Psoas muscle (tissue), 7 donors: ENCODE measurements at regions not wholly inside any gene's neighbourhood (a gene's known extent, or its start where the extent isn't known, plus 50 kb on each side); places are given as distances from the start of the nearest gene placed in this dataset.

Experiments used
- ATAC-seq, 4 donors: fragments of 200-7000 bp; cut with Tn5 transposase; one replicate each; pipeline ENCODE4 v1.9.1; 2020; ENCODE audit warnings: moderate library complexity in 3 of 4, mild to moderate bottlenecking in 2 of 4
- DNase-seq, 2 donors: peaks; one replicate each; pipeline ENCODE4 v3.0.0-alpha.2; 2020
- H3K27ac ChIP-seq: fragments of 200-600 bp; one replicate; pipeline ENCODE4 v1.8.0; 2022
- H3K27me3 ChIP-seq, 3 donors: fragments of 200-600 bp in 1 of 3; one replicate each; pipeline versions ENCODE4 v1.6.1 to v1.8.0; 2013 to 2022; ENCODE audit warnings: low read length in 2 of 3, mild to moderate bottlenecking in 2 of 3, moderate library complexity in 1 of 3; ENCODE audit not compliant: insufficient read depth in 3 of 3
- H3K36me3 ChIP-seq, 2 donors: fragments of 200-600 bp in 1 of 2; one replicate each; pipeline versions ENCODE4 v1.6.1 to v1.8.0; 2013 to 2022; ENCODE audit warnings: low read depth in 1 of 2, mild to moderate bottlenecking in 1 of 2, moderate library complexity in 1 of 2; ENCODE audit not compliant: insufficient read depth in 1 of 2
- H3K4me1 ChIP-seq: fragments of 200-600 bp; one replicate; pipeline ENCODE4 v1.8.0; 2022
- H3K4me3 ChIP-seq: fragments of 200-600 bp; one replicate; pipeline ENCODE4 v1.8.0; 2022; ENCODE audit warnings: mild to moderate bottlenecking
- H3K9me3 ChIP-seq: fragments of 200-600 bp; one replicate; pipeline ENCODE4 v1.8.0; 2022
- WGBS, 3 donors: extraction: QIAGEN DNeasy Blood & Tissue Kit; methylation state at CpG; one replicate each; pipeline versions ENCODE4 v1.1.6 to v1.1.7; 2013; 5-methylcytosine and 5-hydroxymethylcytosine counted together
- intact Hi-C, 2 donors: fragments of 100-400 bp; cut with DNase I; formaldehyde crosslinking; loops; one replicate each; pipeline versions ENCODE4 v1.11.0 to v1.14.2; 2022
- TF ChIP-seq, protein P1 (sequence below): fragments of 200-600 bp; IDR thresholded peaks from one replicate; pipeline ENCODE4 v1.8.0; 2022; ENCODE audit warnings: antibody characterized with exemption
- donor health status: healthy with polysubstance abuse.
- donor health status: DM: no; HTN: no; CAD: no; lungs with moderate emphysema.
- donor health status: Bipolar disorder and iron deficiency.
- donor health status: healthy.
- donor health status: DM: yes; HTN: yes; CAD: no.
- donor health status: DM: no; HTN: no; CAD: no.
- donor health status: DM: yes; HTN: yes; CAD: no.

DNA sequence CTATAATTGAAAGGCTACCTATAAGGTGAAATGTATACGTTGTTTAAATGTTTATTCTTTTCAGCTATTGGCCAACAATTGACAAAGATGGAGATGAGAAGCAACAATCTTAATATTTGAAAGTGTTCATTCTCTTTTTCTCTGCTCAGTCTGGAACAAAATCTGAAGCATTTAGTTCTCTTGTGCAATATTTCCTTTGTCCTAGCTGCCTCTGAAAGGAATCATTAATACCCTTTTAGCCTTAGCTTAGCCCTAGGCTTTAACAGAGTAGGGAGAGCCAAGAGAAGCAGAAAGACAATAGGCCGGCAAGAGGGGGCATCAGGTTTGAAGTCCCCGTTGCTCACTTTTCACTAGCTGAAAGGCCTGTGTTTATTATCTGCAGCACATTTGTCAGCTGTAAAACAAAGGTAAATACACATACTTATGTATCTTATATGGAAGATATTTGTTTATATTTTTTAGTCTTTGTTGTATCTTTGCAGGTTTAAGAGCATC lies 422.5 kb upstream of the SEMA6D start:
- Histone ChIP-seq H3K4me3 (no peak overlapping the region), H3K36me3 (no peaks in the 10 kb centered on the region), H3K4me1 (peaks cover 8% of the 10 kb centered on the region), H3K9me3 (no peaks in the 10 kb centered on the region), H3K27ac (no peak overlapping the region), H3K27me3 (no peaks in the 10 kb centered on the region)
- DNase-seq, result no peak
- WGBS, 3 donors, result 60 to 64% (median 61%) methylated on average over 3 of the region's 3 CpGs
- TF ChIP-seq, protein P1, sequence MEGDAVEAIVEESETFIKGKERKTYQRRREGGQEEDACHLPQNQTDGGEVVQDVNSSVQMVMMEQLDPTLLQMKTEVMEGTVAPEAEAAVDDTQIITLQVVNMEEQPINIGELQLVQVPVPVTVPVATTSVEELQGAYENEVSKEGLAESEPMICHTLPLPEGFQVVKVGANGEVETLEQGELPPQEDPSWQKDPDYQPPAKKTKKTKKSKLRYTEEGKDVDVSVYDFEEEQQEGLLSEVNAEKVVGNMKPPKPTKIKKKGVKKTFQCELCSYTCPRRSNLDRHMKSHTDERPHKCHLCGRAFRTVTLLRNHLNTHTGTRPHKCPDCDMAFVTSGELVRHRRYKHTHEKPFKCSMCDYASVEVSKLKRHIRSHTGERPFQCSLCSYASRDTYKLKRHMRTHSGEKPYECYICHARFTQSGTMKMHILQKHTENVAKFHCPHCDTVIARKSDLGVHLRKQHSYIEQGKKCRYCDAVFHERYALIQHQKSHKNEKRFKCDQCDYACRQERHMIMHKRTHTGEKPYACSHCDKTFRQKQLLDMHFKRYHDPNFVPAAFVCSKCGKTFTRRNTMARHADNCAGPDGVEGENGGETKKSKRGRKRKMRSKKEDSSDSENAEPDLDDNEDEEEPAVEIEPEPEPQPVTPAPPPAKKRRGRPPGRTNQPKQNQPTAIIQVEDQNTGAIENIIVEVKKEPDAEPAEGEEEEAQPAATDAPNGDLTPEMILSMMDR, result no peak
- no peak for ATAC-seq
- intact Hi-C loops, result loop anchor here in 1 of 2 donors (10.0 kb wide), 1 partner anchor 60 kb away; no protein-coding TSS in a partner anchor

DNA sequence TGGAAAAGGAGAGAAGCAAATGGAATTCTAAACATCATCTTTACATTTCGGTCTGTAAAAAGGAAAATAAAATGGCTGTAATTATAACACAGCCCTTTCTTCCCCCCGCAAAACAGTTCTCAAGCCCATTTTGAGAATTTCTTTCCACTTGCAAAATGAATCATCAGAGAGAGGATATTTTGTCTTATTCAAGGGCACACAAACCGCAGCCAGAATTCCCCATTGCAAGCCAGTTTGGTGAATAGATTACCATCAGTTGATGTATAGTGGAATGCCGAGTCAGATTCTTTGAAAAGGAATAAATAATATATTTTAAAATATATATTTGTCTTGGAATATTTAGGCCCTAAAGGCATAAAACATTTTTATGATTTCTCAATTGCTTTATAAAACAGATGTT lies 420.4 kb upstream of the SEMA6D start:
- WGBS, 3 donors, result 94 to 98% (median 94%) methylated on average over 4 of the region's 4 CpGs
- no peak overlapping the region for H3K27ac ChIP-seq

DNA sequence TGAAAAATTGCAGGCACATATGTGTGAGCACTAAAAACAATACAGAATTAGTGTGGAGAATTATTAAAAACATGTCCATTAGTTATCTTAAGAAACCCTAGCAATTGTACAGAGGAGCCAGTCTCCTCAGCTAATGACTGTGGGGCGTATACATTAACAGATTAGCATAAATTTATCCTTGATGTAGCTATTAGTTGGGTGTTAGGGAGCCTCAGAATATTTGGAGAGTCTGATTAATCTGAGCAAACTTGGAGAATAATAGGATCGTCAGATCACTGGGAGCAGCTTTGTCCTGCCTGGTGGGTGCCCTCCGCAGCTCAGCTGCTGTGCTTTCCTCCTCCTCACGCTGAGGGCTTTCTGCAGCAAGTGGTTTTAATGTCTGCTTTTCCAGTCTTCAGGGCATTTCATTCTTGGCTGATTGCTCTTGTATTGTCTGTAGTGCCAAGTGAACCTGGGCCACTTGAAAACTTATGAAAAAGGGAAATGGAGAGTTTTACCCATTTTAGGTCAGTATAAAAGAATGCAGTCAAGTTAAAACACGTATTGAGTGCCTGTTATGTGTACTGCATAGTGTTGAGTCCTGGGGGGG lies 417.4 kb upstream of the SEMA6D start:
- ATAC-seq, result no peak
- no peak for DNase-seq
- H3K4me3 ChIP-seq, result no peak overlapping the region
- no peak overlapping the region for H3K27ac ChIP-seq
- H3K9me3 ChIP-seq, result no peaks in the 10 kb centered on the region
- H3K4me1 ChIP-seq, result peaks cover 8% of the 10 kb centered on the region
- intact Hi-C loops, result loop anchor here (2.0 to 10.0 kb wide), 2 partner anchors 31 to 55 kb away; no protein-coding TSS in a partner anchor
- 57 to 74% (median 65%) methylated on average over 5 of the region's 5 CpGs for WGBS, 3 donors
- no peaks in the 10 kb centered on the region for H3K36me3 ChIP-seq
- H3K27me3 ChIP-seq, result no peaks in the 10 kb centered on the region
- TF ChIP-seq, protein P1, result no peak

More for the DNA sequence above, 420.4 kb upstream of the SEMA6D start:
- intact Hi-C loops, result loop anchor here in 1 of 2 donors (10.0 kb wide), 1 partner anchor 58 kb away; no protein-coding TSS in a partner anchor
- H3K27me3 ChIP-seq, result no peaks in the 10 kb centered on the region
- DNase-seq (no peak), ATAC-seq (no peak)
- TF ChIP-seq, protein P1, result no peak
- H3K4me1 ChIP-seq, result peaks cover 15% of the 10 kb centered on the region
- H3K9me3 ChIP-seq, result no peaks in the 10 kb centered on the region
- no peak overlapping the region for H3K4me3 ChIP-seq
- H3K36me3 ChIP-seq, result no peaks in the 10 kb centered on the region

DNA sequence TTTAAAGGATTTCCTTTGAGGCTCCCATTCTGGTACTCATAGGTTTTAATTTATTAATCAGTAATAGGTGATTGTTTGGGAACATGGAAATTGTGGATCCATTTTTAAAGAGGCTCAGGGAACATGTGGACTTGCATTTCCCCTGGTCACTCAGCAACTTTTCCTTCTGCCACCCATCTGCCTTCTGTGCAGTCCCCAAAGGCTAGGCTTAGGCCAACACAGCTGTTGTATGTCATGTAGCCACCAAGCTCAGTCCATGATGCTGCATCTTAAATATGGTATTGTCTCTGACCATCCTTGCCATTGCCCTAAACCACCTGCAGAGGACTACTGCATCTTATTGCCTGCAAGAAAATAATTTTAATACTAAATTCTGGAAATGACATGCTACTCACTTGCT lies 416.7 kb upstream of the SEMA6D start:
- peak overlapping the region; percentile 80 for H3K27ac ChIP-seq
- ATAC-seq, result no peak
- no peak overlapping the region for H3K4me3 ChIP-seq
- no peaks in the 10 kb centered on the region for H3K27me3 ChIP-seq
- TF ChIP-seq, protein P1, result no peak
- H3K4me1 ChIP-seq, result peaks cover 8% of the 10 kb centered on the region
- H3K36me3 ChIP-seq, result no peaks in the 10 kb centered on the region
- H3K9me3 ChIP-seq, result no peaks in the 10 kb centered on the region
- no peak for DNase-seq
- intact Hi-C loops, result loop anchor here in 1 of 2 donors (2.0 kb wide), 1 partner anchor 30 kb away; no protein-coding TSS in a partner anchor
